CD4-positive, alpha-beta T cell (primary cell): ENCODE measurements at regions not wholly inside any gene's neighbourhood (a gene's known extent, or its start where the extent isn't known, plus 50 kb on each side); places are given as distances from the start of the nearest gene placed in this dataset.
A peak's percentile ranks its signal among the peaks of the same experiment; 100 is the strongest.

Source experiments
- ATAC-seq: fragments of 200-7000 bp; cut with Tn5 transposase; one replicate; pipeline ENCODE4 v1.10.0; 2022; ENCODE audit warnings: mild to moderate bottlenecking; ENCODE audit not compliant: poor library complexity
- CTCF ChIA-PET: fragments of 350-600 bp; sonication (Branson Sonifier 250); formaldehyde crosslinking; loops from one replicate; lab custom pipeline; 2021; ENCODE audit warnings: antibody characterized with exemption, inconsistent platforms; lab: Charles Lee
- POLR2A ChIA-PET: fragments of 350-600 bp; sonication (Branson Sonifier 250); formaldehyde crosslinking; loops from one replicate; lab custom pipeline; 2021; ENCODE audit warnings: antibody characterized with exemption, inconsistent platforms; lab: Charles Lee
- DNase-seq, 14 experiments: peaks; one replicate each; pipeline ENCODE4 v3.0.0-alpha.2; 2013 to 2020; ENCODE audit warnings: mixed read lengths in 2 of 14
- H3K27ac ChIP-seq, 2 donors: one replicate each; pipeline versions ENCODE4 v1.5.1 to v1.7.0; 2013; ENCODE audit warnings: low read length in 2 of 2, low read depth in 1 of 2, mild to moderate bottlenecking in 1 of 2
- H3K27me3 ChIP-seq, 2 experiments: 1 replicate in 1 of 2; 2 replicates in 1 of 2; pipeline versions ENCODE4 v1.6.1 to v1.7.0; 2013; ENCODE audit warnings: low read length in 2 of 2, control low read depth in 1 of 2, mild to moderate bottlenecking in 1 of 2, moderate library complexity in 1 of 2; ENCODE audit not compliant: insufficient read depth in 2 of 2, control insufficient read depth in 1 of 2
- H3K36me3 ChIP-seq: one replicate; pipeline ENCODE4 v1.6.1; 2013; ENCODE audit warnings: low read length, control low read depth; ENCODE audit not compliant: insufficient read depth
- H3K4me1 ChIP-seq: one replicate; pipeline ENCODE4 v1.6.1; 2013; ENCODE audit warnings: low read length, control low read depth; ENCODE audit not compliant: insufficient read depth
- H3K4me3 ChIP-seq: one replicate; pipeline ENCODE4 v1.5.1; 2013; ENCODE audit warnings: mild to moderate bottlenecking, low read length, moderate library complexity
- H3K9me3 ChIP-seq, 2 experiments: 1 replicate in 1 of 2; 2 replicates in 1 of 2; pipeline versions ENCODE4 v1.6.1 to v1.7.0; 2013; ENCODE audit warnings: low read length in 2 of 2, mild to moderate bottlenecking in 2 of 2, control low read depth in 1 of 2, moderate library complexity in 1 of 2; ENCODE audit not compliant: control insufficient read depth in 1 of 2, insufficient read depth in 1 of 2
- H3K27ac Mint-ChIP-seq: one replicate; pipeline ENCODE4 v1.8.0; 2020; ENCODE audit warnings: mixed read lengths
- H3K27me3 Mint-ChIP-seq: one replicate; pipeline ENCODE4 v1.8.0; 2021; ENCODE audit warnings: mixed read lengths
- H3K36me3 Mint-ChIP-seq: one replicate; pipeline ENCODE4 v1.8.0; 2021; ENCODE audit warnings: low read depth, mixed read lengths
- H3K4me1 Mint-ChIP-seq: one replicate; pipeline ENCODE4 v1.8.0; 2021; ENCODE audit warnings: low read depth, mixed read lengths
- H3K4me3 Mint-ChIP-seq: one replicate; pipeline ENCODE4 v1.8.0; 2020; ENCODE audit warnings: mild to moderate bottlenecking, mixed read lengths
- H3K9me3 Mint-ChIP-seq: one replicate; pipeline ENCODE4 v1.8.0; 2020; ENCODE audit warnings: mixed read lengths
- intact Hi-C, 2 experiments: fragments of 100-400 bp; cut with DNase I in 1 of 2; cut with micrococcal nuclease in 1 of 2; formaldehyde crosslinking; loops; one replicate each; pipeline versions ENCODE4 v1.15.1 to v1.9.0; 2023 to 2025; cut with DNase I, micrococcal nuclease
- TF ChIP-seq, protein P1 (sequence below): fragments of 200-600 bp; IDR thresholded peaks from one replicate; pipeline ENCODE4 v1.8.0; 2022; ENCODE audit warnings: antibody characterized with exemption, mild to moderate bottlenecking

- H3K27ac ChIP-seq: no peak overlapping the region
- no peak overlapping the region for H3K4me3 Mint-ChIP-seq
- ATAC-seq (no peak), DNase-seq (no peak)
- H3K27ac Mint-ChIP-seq: no peak overlapping the region
- H3K4me1 Mint-ChIP-seq: no peaks in the 10 kb centered on the region
- no peaks in the 10 kb centered on the region for H3K9me3 ChIP-seq
- H3K36me3 ChIP-seq: no peaks in the 10 kb centered on the region
- no peaks in the 10 kb centered on the region for H3K4me1 ChIP-seq
- intact Hi-C loops: no loop called here
- H3K27me3 ChIP-seq: no peaks in the 10 kb centered on the region
- H3K4me3 ChIP-seq: no peak overlapping the region
- H3K36me3 Mint-ChIP-seq: no peaks in the 10 kb centered on the region
- no peaks in the 10 kb centered on the region for H3K27me3 Mint-ChIP-seq
- TF ChIP-seq, protein P1, sequence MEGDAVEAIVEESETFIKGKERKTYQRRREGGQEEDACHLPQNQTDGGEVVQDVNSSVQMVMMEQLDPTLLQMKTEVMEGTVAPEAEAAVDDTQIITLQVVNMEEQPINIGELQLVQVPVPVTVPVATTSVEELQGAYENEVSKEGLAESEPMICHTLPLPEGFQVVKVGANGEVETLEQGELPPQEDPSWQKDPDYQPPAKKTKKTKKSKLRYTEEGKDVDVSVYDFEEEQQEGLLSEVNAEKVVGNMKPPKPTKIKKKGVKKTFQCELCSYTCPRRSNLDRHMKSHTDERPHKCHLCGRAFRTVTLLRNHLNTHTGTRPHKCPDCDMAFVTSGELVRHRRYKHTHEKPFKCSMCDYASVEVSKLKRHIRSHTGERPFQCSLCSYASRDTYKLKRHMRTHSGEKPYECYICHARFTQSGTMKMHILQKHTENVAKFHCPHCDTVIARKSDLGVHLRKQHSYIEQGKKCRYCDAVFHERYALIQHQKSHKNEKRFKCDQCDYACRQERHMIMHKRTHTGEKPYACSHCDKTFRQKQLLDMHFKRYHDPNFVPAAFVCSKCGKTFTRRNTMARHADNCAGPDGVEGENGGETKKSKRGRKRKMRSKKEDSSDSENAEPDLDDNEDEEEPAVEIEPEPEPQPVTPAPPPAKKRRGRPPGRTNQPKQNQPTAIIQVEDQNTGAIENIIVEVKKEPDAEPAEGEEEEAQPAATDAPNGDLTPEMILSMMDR: no peak
- H3K9me3 Mint-ChIP-seq: no peaks in the 10 kb centered on the region
- CTCF ChIA-PET: no interaction called here
- POLR2A ChIA-PET: interaction anchor here (0.6 kb wide), 1 partner anchor 188 kb away, joined by 3 read pairs; no protein-coding TSS in a partner anchor
These were observed 159.3 kb downstream of the PTPN20 start for GRCh38 chr10:47070541-47070940.

DNA sequence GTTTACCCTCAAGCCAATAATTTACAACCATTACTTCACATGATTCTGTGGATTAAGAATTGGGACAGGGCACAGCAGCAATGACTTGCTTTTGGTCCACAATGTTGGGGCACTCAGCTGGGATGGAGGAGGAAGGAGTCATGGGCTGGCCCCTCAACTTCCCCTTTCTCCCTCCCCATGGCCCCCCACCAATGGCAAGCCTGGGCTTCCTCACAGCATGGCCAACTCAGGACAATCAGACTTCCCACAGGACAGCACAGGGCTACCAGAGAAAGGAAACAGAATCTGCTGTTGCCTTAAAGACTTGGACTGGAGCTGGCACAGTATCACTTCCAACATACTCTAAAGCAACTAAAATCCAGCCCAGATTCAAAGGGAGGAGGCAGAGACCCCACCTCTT is 160.7 kb downstream of the PTPN20 start:
- intact Hi-C loops: no loop called here
- no peak overlapping the region for H3K27ac Mint-ChIP-seq
- Histone ChIP-seq H3K27me3 (no peaks in the 10 kb centered on the region), H3K27ac (no peak overlapping the region), H3K4me1 (no peaks in the 10 kb centered on the region), H3K9me3 (no peaks in the 10 kb centered on the region), H3K36me3 (no peaks in the 10 kb centered on the region), H3K4me3 (no peak overlapping the region)
- H3K4me3 Mint-ChIP-seq: no peak overlapping the region
- CTCF ChIA-PET: no interaction called here
- H3K27me3 Mint-ChIP-seq: no peaks in the 10 kb centered on the region
- no peaks in the 10 kb centered on the region for H3K9me3 Mint-ChIP-seq
- no peaks in the 10 kb centered on the region for H3K4me1 Mint-ChIP-seq
- ATAC-seq (no peak), DNase-seq (peak in 1 of 14 experiments; percentile 2)
- TF ChIP-seq, protein P1: no peak
- no peaks in the 10 kb centered on the region for H3K36me3 Mint-ChIP-seq
- POLR2A ChIA-PET: no interaction called here

DNA sequence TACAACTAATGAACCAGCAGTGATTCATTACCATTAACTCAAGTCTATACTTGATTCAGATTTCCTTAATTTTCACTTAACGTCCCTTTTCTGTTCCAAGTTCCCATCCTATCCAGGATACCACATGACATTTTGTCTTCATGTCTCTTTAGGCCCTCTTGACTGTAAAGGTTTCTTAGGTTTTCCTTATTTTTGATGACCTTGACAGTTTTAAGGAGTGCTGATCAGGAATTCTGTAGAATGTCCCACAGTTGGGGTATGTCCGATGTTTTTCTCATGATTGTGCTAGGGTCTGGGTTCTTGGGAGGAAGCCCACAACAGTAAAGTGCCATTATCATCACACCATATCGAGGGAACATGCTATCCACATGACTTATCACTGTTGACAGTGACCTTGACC is 162.7 kb downstream of the PTPN20 start:
- ATAC-seq (no peak), DNase-seq (no peak)
- TF ChIP-seq, protein P1: no peak
- H3K27me3 Mint-ChIP-seq: no peaks in the 10 kb centered on the region
- Histone ChIP-seq H3K9me3 (no peaks in the 10 kb centered on the region), H3K36me3 (no peaks in the 10 kb centered on the region), H3K4me3 (no peak overlapping the region), H3K27ac (no peak overlapping the region), H3K27me3 (no peaks in the 10 kb centered on the region), H3K4me1 (peaks cover 4% of the 10 kb centered on the region)
- no peaks in the 10 kb centered on the region for H3K36me3 Mint-ChIP-seq
- H3K9me3 Mint-ChIP-seq: no peaks in the 10 kb centered on the region
- intact Hi-C loops: no loop called here
- no peaks in the 10 kb centered on the region for H3K4me1 Mint-ChIP-seq
- no peak overlapping the region for H3K4me3 Mint-ChIP-seq
- ChIA-PET POLR2A (no interaction called here), CTCF (interaction anchor here (1.0 kb wide), 1 partner anchor 26 kb away, joined by 3 read pairs; no protein-coding TSS in a partner anchor)
- no peak overlapping the region for H3K27ac Mint-ChIP-seq
